AG04449 (cell line): ENCODE measurements at regions not wholly inside any gene's neighbourhood (a gene's known extent, or its start where the extent isn't known, plus 50 kb on each side); places are given as distances from the start of the nearest gene placed in this dataset.

Experiments
- CTCF ChIA-PET: fragments of 350-600 bp; formaldehyde crosslinking; extraction: SDS; loops from one replicate; lab custom pipeline; 2021; ENCODE audit warnings: antibody characterized with exemption; lab: Yijun Ruan, JAX
- POLR2A ChIA-PET: fragments of 400-600, 350-600 bp; formaldehyde crosslinking; extraction: SDS; loops from one replicate; lab custom pipeline; 2020; ENCODE audit warnings: antibody characterized with exemption, inconsistent platforms; lab: Yijun Ruan, JAX
- DNase-seq: peaks from one replicate; pipeline ENCODE4 v3.0.0-alpha.2; 2010; ENCODE audit warnings: low read depth, low spot score
- H3K4me3 ChIP-seq: 2 replicates; pipeline ENCODE4 v1.5.1; 2011; ENCODE audit warnings: low read depth, mild to moderate bottlenecking, control low read depth, low read length
- CTCF ChIP-seq: IDR thresholded peaks from one replicate; pipeline ENCODE4 v1.5.1; 2011; ENCODE audit warnings: mild to moderate bottlenecking, moderate library complexity, low read length, control low read depth, inconsistent platforms; ENCODE audit not compliant: insufficient read depth; ENCODE audit errors: missing control alignments

DNA sequence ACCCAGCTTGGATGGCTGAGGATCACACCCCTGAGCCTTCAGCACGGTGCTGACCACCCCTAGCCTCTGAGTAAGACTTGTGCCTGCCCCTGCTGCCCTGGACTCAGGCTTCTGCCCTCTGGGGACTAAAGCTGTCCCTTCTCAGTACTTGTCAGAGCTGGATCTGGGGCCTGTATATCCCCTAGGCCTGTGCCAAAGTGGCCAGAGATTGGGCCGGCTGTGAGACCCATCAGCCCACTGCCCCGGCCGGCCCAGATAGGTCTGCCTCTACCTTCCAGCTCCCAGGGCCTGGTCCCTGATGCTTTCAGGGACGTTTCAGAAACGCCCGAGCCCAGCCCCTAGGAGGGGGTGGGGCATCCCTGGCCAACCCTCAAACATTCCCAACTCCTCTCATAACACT is 137.8 kb downstream of the ZDHHC20 start:
- DNase-seq = no peak
- CTCF ChIA-PET = interaction anchor here (1.5 kb wide), 1 partner anchor 24 kb away, joined by 3 read pairs; no protein-coding TSS in a partner anchor
- no peak overlapping the region for H3K4me3 ChIP-seq
- TF ChIP-seq CTCF = no peak
- POLR2A ChIA-PET = no interaction called here

- ChIA-PET CTCF (no interaction called here), POLR2A (no interaction called here)
- no peak for DNase-seq
- no peak for TF ChIP-seq CTCF
- no peak overlapping the region for H3K4me3 ChIP-seq
These were observed 136.7 kb downstream of the ZDHHC20 start for GRCh38 chr13:21322327-21322965.
